NCI-H226 (cell line): ENCODE measurements at regions not wholly inside any gene's neighbourhood (a gene's known extent, or its start where the extent isn't known, plus 50 kb on each side); places are given as distances from the start of the nearest gene placed in this dataset.

Source experiments
- DNase-seq: peaks from one replicate; pipeline ENCODE4 v3.0.0-alpha.2; 2015

GRCh38 chr18:60809937-60810336 lies 437.4 kb upstream of the MC4R start:
- no peak for DNase-seq

- DNase-seq: no peak
These were observed 440.3 kb upstream of the MC4R start for GRCh38 chr18:60812921-60813320.

- DNase-seq: no peak
These were observed 453.8 kb upstream of the MC4R start for GRCh38 chr18:60826346-60826745.

GRCh38 chr18:60831971-60832370 lies 459.4 kb upstream of the MC4R start:
- no peak for DNase-seq

- no peak for DNase-seq
These were observed 466.1 kb upstream of the MC4R start for GRCh38 chr18:60838677-60839076.

- DNase-seq: no peak
These were observed 473.8 kb upstream of the MC4R start for GRCh38 chr18:60846396-60846795.

- DNase-seq: no peak
These were observed 474.9 kb upstream of the MC4R start for GRCh38 chr18:60847517-60847916.

- peak; percentile 11 for DNase-seq
These were observed 471.7 kb upstream of the CDH20 start for GRCh38 chr18:60861575-60861974.

GRCh38 chr18:60862988-60863387 lies 470.2 kb upstream of the CDH20 start:
- no peak for DNase-seq

- DNase-seq: peak; percentile 13
These were observed 467.4 kb upstream of the CDH20 start for GRCh38 chr18:60865801-60866200.

- DNase-seq: no peak
These were observed 462.7 kb upstream of the CDH20 start for GRCh38 chr18:60870261-60871153.

- no peak for DNase-seq
These were observed 460.8 kb upstream of the CDH20 start for GRCh38 chr18:60872434-60872833.

- no peak for DNase-seq
These were observed 459.5 kb upstream of the CDH20 start for GRCh38 chr18:60873708-60874107.

- DNase-seq: no peak
These were observed 457.2 kb upstream of the CDH20 start for GRCh38 chr18:60875957-60876507.

- DNase-seq: no peak
These were observed 453.0 kb upstream of the CDH20 start for GRCh38 chr18:60880184-60880583.

GRCh38 chr18:60883587-60883986 lies 449.6 kb upstream of the CDH20 start:
- DNase-seq: no peak

GRCh38 chr18:60888071-60888624 lies 445.1 kb upstream of the CDH20 start:
- no peak for DNase-seq

- DNase-seq: no peak
These were observed 443.8 kb upstream of the CDH20 start for GRCh38 chr18:60889442-60889841.

GRCh38 chr18:60891936-60892335 lies 441.3 kb upstream of the CDH20 start:
- DNase-seq: no peak

GRCh38 chr18:60892441-60892840 lies 440.8 kb upstream of the CDH20 start:
- peak; percentile 12 for DNase-seq

GRCh38 chr18:60892855-60893254 lies 440.4 kb upstream of the CDH20 start:
- peak; percentile 65 for DNase-seq

- DNase-seq: peak; percentile 21
These were observed 439.7 kb upstream of the CDH20 start for GRCh38 chr18:60893355-60894097.

- peak; percentile 80 for DNase-seq
These were observed 438.8 kb upstream of the CDH20 start for GRCh38 chr18:60894254-60894945.
